RWPE1 (cell line): ENCODE measurements at regions not wholly inside any gene's neighbourhood (a gene's known extent, or its start where the extent isn't known, plus 50 kb on each side); places are given as distances from the start of the nearest gene placed in this dataset.

Experiments
- CTCF ChIA-PET: fragments of 350-600 bp; sonication (Branson Sonifier 250); formaldehyde crosslinking; extraction: SDS; loops from one replicate; lab custom pipeline; 2021; lab: Yijun Ruan, JAX
- POLR2A ChIA-PET: fragments of 400-600 bp; formaldehyde crosslinking; extraction: SDS; loops from one replicate; lab custom pipeline; 2020; ENCODE audit warnings: antibody characterized with exemption; ENCODE audit not compliant: low non-redundant PET; lab: Yijun Ruan, JAX
- DNase-seq: peaks from one replicate; pipeline ENCODE4 v3.0.0; 2012; ENCODE audit warnings: low spot score
- H3K27ac ChIP-seq: fragments of 450-650 bp; 2 replicates; pipeline ENCODE4 v1.5.1; 2017
- TF ChIP-seq, protein P1 (sequence below): fragments of 450-650 bp; conservative IDR thresholded peaks from 2 replicates; pipeline ENCODE4 v1.5.1; 2017; ENCODE audit warnings: low read depth, mild to moderate bottlenecking

- POLR2A ChIA-PET = no interaction called here
- CTCF ChIA-PET = interaction anchor here (0.7 to 0.8 kb wide), 2 partner anchors 15 to 1924 kb away, joined by 3 read pairs; no protein-coding TSS in a partner anchor
- no peak overlapping the region for H3K27ac ChIP-seq
- TF ChIP-seq, protein P1, sequence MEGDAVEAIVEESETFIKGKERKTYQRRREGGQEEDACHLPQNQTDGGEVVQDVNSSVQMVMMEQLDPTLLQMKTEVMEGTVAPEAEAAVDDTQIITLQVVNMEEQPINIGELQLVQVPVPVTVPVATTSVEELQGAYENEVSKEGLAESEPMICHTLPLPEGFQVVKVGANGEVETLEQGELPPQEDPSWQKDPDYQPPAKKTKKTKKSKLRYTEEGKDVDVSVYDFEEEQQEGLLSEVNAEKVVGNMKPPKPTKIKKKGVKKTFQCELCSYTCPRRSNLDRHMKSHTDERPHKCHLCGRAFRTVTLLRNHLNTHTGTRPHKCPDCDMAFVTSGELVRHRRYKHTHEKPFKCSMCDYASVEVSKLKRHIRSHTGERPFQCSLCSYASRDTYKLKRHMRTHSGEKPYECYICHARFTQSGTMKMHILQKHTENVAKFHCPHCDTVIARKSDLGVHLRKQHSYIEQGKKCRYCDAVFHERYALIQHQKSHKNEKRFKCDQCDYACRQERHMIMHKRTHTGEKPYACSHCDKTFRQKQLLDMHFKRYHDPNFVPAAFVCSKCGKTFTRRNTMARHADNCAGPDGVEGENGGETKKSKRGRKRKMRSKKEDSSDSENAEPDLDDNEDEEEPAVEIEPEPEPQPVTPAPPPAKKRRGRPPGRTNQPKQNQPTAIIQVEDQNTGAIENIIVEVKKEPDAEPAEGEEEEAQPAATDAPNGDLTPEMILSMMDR = no peak
- no peak for DNase-seq
Observed at GRCh38 chr9:16316911-16317817, 553.3 kb downstream of the BNC2 start.

GRCh38 chr9:16318516-16319060 is 551.9 kb downstream of the BNC2 start:
- POLR2A ChIA-PET = no interaction called here
- DNase-seq = no peak
- TF ChIP-seq, protein P1 = no peak
- CTCF ChIA-PET = no interaction called here
- H3K27ac ChIP-seq = no peak overlapping the region

- no peak overlapping the region for H3K27ac ChIP-seq
- ChIA-PET CTCF (no interaction called here), POLR2A (no interaction called here)
- TF ChIP-seq, protein P1 = no peak
- DNase-seq = no peak
Observed at GRCh38 chr9:16319646-16320045, 550.8 kb downstream of the BNC2 start.

GRCh38 chr9:16320338-16320902 is 550.0 kb downstream of the BNC2 start:
- CTCF ChIA-PET = interaction anchor here (1.1 kb wide), 1 partner anchor 9 kb away, joined by 4 read pairs; no protein-coding TSS in a partner anchor
- POLR2A ChIA-PET = no interaction called here
- H3K27ac ChIP-seq = no peak overlapping the region
- TF ChIP-seq, protein P1 = no peak
- DNase-seq = no peak

DNA sequence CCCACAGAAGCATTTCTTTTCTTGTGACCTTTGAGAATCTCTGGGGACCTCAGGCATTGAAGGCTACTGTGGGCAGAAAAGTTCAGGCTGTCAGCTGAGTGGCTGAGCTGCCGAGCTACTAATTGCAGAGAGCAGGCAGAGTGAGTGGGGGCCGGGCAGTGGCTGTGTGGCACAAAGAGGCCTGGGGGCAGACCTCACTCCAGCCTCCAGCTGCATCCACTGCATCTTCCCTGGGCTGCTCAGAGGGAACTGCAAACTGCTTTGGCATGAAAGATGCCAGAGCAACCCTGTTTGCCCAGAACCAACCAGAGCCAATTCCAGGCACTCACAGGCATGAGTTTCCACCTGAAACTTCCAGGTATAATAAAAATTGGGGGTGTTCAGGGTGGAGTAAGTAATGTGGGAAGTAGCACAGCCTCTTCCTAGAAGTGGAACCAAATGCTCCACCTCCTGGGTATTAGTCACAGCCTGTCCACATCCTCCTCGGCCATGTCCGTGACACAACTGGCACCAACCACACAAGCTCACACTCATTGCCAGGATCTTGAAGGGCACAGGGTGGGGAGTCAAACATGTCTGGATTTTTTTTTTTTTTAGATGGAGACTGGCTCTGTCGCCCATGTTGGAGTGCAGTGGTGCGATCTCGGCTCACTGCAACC is 548.9 kb downstream of the BNC2 start:
- no peak overlapping the region for H3K27ac ChIP-seq
- DNase-seq = no peak
- TF ChIP-seq, protein P1 = no peak
- ChIA-PET CTCF (interaction anchor here (1.1 kb wide), 1 partner anchor 11 kb away, joined by 4 read pairs; no protein-coding TSS in a partner anchor), POLR2A (no interaction called here)

- ChIA-PET POLR2A (no interaction called here), CTCF (no interaction called here)
- TF ChIP-seq, protein P1 = no peak
- DNase-seq = no peak
- H3K27ac ChIP-seq = no peak overlapping the region
Observed at GRCh38 chr9:16322849-16323248, 547.6 kb downstream of the BNC2 start.
